ENCODE measurements at regions not wholly inside any gene's neighbourhood (a gene's known extent, or its start where the extent isn't known, plus 50 kb on each side); places are given as distances from the start of the nearest gene placed in this dataset.
"Not testable (repeated sequence)": the region's sequence is repeated elsewhere in the genome, so short reads cannot be mapped to it uniquely, and the experiment has no call there.

GRCh38 chr9:754150-754931 is 87.2 kb upstream of the DMRT1 start:
- in situ Hi-C loops (cut with MboI; ENCODE audit: low sequenced_read_pairs) = no loop called here

- in situ Hi-C loops (cut with MboI; ENCODE audit: low sequenced_read_pairs) = loop anchor here (5.0 kb wide), 1 partner anchor 143 kb away; no protein-coding TSS in a partner anchor
Observed at GRCh38 chr9:755454-756381, 85.8 kb upstream of the DMRT1 start.

- in situ Hi-C loops (cut with MboI; ENCODE audit: low sequenced_read_pairs) = loop anchor here (5.0 kb wide), 1 partner anchor 145 kb away; no protein-coding TSS in a partner anchor
Observed at GRCh38 chr9:757246-757881, 84.1 kb upstream of the DMRT1 start.

GRCh38 chr9:758146-758545 is 83.4 kb upstream of the DMRT1 start:
- in situ Hi-C loops (cut with MboI; ENCODE audit: low sequenced_read_pairs) = loop anchor here (5.0 kb wide), 1 partner anchor 146 kb away; no protein-coding TSS in a partner anchor

GRCh38 chr9:759541-759940 is 82.0 kb upstream of the DMRT1 start:
- in situ Hi-C loops (cut with MboI; ENCODE audit: low sequenced_read_pairs) = loop anchor here (5.0 kb wide), 1 partner anchor 147 kb away; no protein-coding TSS in a partner anchor

GRCh38 chr9:759983-760736 is 81.3 kb upstream of the DMRT1 start:
- in situ Hi-C loops (cut with MboI; ENCODE audit: low sequenced_read_pairs) = loop anchor here (5.0 kb wide), 1 partner anchor 148 kb away; no protein-coding TSS in a partner anchor

- in situ Hi-C loops (cut with MboI; ENCODE audit: low sequenced_read_pairs) = no loop called here
Observed at GRCh38 chr9:761176-761792, 80.2 kb upstream of the DMRT1 start.

- in situ Hi-C loops (cut with MboI; ENCODE audit: low sequenced_read_pairs) = no loop called here
Observed at GRCh38 chr9:761793-762560, 79.5 kb upstream of the DMRT1 start.

GRCh38 chr9:763692-764091 is 77.8 kb upstream of the DMRT1 start:
- in situ Hi-C loops (cut with MboI; ENCODE audit: low sequenced_read_pairs) = no loop called here

- in situ Hi-C loops (cut with MboI; ENCODE audit: low sequenced_read_pairs) = no loop called here
Observed at GRCh38 chr9:764105-764524, 77.4 kb upstream of the DMRT1 start.

- in situ Hi-C loops (cut with MboI; ENCODE audit: low sequenced_read_pairs) = no loop called here
Observed at GRCh38 chr9:764986-765385, 76.5 kb upstream of the DMRT1 start.

GRCh38 chr9:767061-767561 is 74.4 kb upstream of the DMRT1 start:
- in situ Hi-C loops (cut with MboI; ENCODE audit: low sequenced_read_pairs) = not testable (repeated sequence)

- in situ Hi-C loops (cut with MboI; ENCODE audit: low sequenced_read_pairs) = no loop called here
Observed at GRCh38 chr9:776086-776485, 65.4 kb upstream of the DMRT1 start.

GRCh38 chr9:777978-778377 is 63.5 kb upstream of the DMRT1 start:
- in situ Hi-C loops (cut with MboI; ENCODE audit: low sequenced_read_pairs) = no loop called here

GRCh38 chr9:784202-784601 is 57.3 kb upstream of the DMRT1 start:
- in situ Hi-C loops (cut with MboI; ENCODE audit: low sequenced_read_pairs) = no loop called here

GRCh38 chr9:784916-785315 is 56.6 kb upstream of the DMRT1 start:
- in situ Hi-C loops (cut with MboI; ENCODE audit: low sequenced_read_pairs) = no loop called here

- in situ Hi-C loops (cut with MboI; ENCODE audit: low sequenced_read_pairs) = no loop called here
Observed at GRCh38 chr9:785997-786396, 55.5 kb upstream of the DMRT1 start.

GRCh38 chr9:786405-786804 is 55.1 kb upstream of the DMRT1 start:
- in situ Hi-C loops (cut with MboI; ENCODE audit: low sequenced_read_pairs) = no loop called here

- in situ Hi-C loops (cut with MboI; ENCODE audit: low sequenced_read_pairs) = no loop called here
Observed at GRCh38 chr9:788777-789176, 52.7 kb upstream of the DMRT1 start.
